ENCODE measurements at regions not wholly inside any gene's neighbourhood (a gene's known extent, or its start where the extent isn't known, plus 50 kb on each side); places are given as distances from the start of the nearest gene placed in this dataset.
"Not testable (repeated sequence)": the region's sequence is repeated elsewhere in the genome, so short reads cannot be mapped to it uniquely, and the experiment has no call there.

- no peak for DNase-seq (ENCODE audit: low spot score)
Observed at GRCh38 chr2:66024391-66024790, 410.5 kb upstream of the MEIS1 start.

- DNase-seq (ENCODE audit: low spot score): no peak
Observed at GRCh38 chr2:66021296-66021695, 413.6 kb upstream of the MEIS1 start.

- no peak for DNase-seq (ENCODE audit: low spot score)
Observed at GRCh38 chr2:66017763-66018162, 417.2 kb upstream of the MEIS1 start.

- DNase-seq (ENCODE audit: low spot score): no peak
Observed at GRCh38 chr2:66014450-66014849, 420.5 kb upstream of the MEIS1 start.

GRCh38 chr2:66013456-66013855, 421.5 kb upstream of the MEIS1 start:
- no peak for DNase-seq (ENCODE audit: low spot score)

DNA sequence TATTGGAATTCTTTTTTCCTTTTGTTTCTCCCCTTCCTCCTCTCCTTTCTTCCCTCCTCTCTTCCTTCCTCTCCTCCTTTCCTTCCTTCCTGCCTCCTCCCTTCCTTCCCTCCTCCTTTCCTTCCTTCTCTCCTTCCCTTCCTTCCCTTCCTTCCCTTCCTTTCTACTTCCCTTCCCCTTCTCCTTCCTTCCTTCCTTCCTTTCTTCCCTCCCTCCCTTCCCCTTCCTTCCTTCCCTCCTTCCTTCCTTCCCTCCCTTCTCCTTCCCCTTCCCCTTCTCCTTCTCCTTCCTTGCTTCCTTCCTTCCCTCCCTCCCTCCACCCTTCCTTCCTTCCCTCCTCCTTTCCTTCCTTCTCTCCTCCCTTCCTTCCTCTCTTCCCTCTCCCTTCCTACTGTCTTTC, 431.0 kb upstream of the MEIS1 start:
- DNase-seq (ENCODE audit: low spot score): no peak

DNA sequence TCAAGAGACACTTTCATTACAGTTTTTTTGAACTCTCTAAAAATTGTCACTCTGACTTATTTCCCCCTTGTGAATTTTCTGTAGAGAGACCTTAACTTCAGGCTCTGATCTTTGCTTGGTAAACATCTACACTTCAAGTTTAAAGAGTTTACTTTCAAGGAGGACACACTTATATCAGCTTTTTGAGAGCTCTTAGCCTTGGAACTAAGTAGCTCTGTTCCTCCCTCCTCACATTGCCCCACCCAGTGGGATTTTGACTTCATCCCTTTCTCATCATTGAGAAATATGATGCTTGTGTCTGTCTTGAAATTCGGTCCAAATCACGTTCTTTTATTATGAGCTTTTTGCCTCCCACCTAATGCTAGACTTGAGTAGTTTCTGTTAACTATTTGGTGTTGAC, 433.4 kb upstream of the MEIS1 start:
- DNase-seq (ENCODE audit: low spot score): no peak

DNA sequence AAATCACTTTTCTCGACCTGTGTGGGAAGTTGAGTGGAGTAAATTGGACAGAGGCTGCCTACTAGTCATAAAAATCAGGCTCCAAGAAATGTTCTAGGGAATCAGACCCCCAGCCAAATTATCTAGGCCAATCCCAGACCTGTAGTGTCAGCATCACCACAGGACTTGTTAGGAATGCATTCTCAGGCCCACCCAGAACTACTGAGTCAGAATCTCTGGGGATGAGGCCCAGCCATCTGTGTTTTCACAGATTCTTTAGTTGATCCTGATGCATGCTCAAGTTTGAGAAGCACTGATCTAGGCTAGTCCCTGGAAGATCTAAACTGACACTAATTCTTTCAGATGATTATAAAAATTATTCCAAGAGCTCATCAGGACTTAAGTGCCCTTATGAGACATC, 434.0 kb upstream of the MEIS1 start:
- no peak for DNase-seq (ENCODE audit: low spot score)

GRCh38 chr2:65999796-66000195, 435.1 kb upstream of the MEIS1 start:
- no peak for DNase-seq (ENCODE audit: low spot score)

DNA sequence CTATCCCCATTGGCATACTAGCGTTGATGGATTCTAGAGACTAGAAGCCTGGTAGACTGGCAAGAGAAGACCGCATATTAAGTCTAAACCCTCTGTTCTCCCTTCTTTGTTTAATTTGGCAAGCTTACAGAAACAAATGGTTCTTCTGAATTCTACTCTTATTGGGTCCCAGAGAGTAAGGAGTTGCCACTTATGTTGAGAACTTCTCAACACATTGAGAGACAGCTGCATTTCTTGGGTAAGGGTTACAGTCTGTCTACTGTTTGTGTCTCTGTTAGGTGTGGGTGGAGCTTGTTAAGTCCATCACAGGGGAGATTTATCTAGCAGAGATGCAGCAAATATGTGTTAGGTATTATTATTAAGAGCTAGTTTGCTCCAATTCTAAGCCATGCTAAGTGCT, 435.8 kb upstream of the MEIS1 start:
- no peak for DNase-seq (ENCODE audit: low spot score)

DNA sequence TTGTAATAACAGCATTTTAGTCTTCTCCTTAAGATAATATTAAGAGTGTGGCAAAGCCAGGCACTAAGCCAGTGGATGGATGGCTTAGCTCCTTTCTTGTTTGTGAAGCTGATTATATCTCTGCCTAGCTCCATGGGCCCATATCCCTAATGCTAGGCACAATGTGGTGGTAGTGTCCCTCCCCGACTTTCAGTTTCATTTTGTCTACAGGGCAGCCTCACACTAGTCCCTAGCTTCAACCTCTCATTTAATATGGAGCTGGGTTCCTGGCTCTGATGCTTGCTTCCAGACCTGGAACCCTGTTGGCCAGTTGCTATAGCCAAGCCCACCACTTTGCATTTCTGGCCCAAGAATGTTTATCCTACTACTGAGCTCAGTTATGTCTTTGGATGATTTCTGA, 437.0 kb upstream of the MEIS1 start:
- no peak for DNase-seq (ENCODE audit: low spot score)

DNA sequence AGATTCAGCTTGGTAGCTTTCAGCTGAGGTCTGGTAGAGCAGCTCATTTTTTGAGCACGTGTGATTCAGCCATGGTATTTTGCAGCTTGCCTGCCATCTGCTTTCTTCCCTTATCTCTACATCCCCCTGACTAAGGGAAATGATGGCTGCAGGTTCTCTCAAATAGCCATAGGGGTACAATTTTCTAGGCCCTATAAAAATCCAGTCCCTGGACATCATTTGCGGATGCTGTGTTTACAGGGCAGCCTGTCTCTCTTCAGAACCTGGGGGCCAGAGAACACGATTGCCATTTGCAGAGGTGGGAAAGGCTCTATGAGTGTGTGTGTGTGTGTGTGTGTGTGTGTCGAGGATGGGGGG, 442.7 kb upstream of the MEIS1 start:
- DNase-seq (ENCODE audit: low spot score): no peak

- no peak for DNase-seq (ENCODE audit: low spot score)
Observed at GRCh38 chr2:65991381-65992197, 443.3 kb upstream of the MEIS1 start.

DNA sequence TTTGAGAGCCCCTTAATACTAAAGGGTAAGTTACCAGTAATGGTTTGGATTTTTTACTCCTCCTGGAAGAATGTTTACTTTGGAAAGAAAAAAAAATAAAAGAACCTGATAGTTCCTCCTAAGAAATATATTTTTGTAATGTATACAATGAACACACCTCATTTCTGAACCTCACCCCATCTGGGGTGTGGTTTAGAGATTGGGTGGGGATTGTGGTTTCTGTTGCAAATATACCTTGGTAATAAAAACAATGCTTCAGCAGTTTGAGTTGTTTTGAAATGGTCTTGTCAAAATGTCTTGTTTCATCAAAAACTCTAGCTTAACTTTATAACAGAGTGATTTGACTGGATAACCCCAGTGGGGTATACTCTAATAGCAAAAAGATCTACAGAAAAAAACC, 448.9 kb upstream of the MEIS1 start:
- DNase-seq (ENCODE audit: low spot score): no peak

GRCh38 chr2:65980531-65980930, 454.4 kb upstream of the MEIS1 start:
- DNase-seq (ENCODE audit: low spot score): no peak

DNA sequence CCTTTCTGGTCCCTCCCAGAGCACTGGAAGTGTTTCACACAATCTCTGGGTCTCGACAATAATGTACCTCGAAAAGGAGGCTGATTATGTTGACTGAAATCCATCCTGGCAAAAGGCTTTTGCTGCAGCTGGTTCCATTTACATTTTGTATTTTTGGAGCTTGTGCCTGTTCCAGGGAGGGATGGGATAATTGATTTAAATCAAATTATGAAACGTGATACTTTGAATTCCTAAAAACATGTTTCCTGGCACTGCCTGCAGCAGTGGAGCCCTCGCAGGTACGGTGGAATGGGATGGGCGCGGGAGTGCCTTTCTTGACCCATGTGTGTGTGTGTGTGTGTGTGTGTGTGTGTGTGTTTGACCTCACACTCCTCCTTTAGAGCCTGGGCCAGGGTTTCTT, 455.5 kb upstream of the MEIS1 start:
- no peak for DNase-seq (ENCODE audit: low spot score)

DNA sequence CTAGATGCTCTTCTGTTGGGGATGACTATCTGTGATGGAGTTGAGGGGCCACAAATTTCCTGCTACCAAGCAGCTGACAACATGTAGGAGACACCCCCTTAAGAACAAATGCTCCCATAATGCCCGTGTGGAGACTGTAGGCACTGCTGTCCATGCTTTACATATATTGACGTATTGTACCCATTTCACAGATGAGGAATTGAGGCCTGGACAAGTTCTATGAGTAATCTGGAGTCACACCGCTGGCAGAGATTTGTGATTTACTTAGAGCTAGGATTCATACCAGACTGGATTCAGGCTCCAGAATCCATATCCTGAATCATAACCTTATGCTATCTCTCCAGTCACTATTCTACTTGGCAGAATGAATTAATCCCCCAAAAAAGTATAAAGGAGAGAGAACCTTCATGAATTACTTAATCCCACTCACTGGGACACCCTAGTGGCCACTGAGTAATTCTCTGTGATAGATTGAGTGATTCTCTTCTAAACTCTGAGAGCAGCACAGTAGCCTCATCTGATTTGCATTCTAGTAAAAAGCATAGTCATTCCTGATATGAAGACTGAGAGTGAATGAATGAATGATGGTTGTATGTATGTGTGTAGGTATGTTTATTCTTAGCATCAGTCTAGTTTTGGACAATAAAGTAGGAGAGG, 460.7 kb upstream of the MEIS1 start:
- DNase-seq (ENCODE audit: low spot score): no peak

GRCh38 chr2:65969161-65969560, 465.8 kb upstream of the MEIS1 start:
- no peak for DNase-seq (ENCODE audit: low spot score)

- not testable (repeated sequence) for DNase-seq (ENCODE audit: low spot score)
Observed at GRCh38 chr2:65963303-65963702, 471.6 kb upstream of the MEIS1 start.

DNA sequence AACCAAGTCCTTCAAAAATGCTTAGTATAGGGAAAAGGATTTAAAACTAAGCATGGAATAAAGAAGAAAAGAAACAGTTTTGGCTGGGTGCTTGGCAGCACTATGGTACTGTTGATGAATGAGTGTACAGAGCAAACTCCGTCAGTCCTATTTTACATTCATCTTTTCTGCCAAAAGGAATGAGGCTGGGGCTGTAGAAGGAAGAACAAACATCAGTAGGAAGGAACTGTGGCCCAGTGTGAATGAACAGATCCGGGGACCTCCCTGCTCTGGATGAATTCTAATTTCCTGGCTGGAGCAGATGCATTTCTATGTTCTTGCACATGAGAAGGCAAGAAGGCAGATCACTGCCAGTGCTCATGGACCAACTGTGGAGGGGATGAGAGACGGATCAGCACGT, 474.0 kb upstream of the MEIS1 start:
- no peak for DNase-seq (ENCODE audit: low spot score)

- no peak for DNase-seq (ENCODE audit: low spot score)
Observed at GRCh38 chr2:65957886-65958285, 477.0 kb upstream of the MEIS1 start.

GRCh38 chr2:65957454-65957853, 477.5 kb upstream of the MEIS1 start:
- no peak for DNase-seq (ENCODE audit: low spot score)

DNA sequence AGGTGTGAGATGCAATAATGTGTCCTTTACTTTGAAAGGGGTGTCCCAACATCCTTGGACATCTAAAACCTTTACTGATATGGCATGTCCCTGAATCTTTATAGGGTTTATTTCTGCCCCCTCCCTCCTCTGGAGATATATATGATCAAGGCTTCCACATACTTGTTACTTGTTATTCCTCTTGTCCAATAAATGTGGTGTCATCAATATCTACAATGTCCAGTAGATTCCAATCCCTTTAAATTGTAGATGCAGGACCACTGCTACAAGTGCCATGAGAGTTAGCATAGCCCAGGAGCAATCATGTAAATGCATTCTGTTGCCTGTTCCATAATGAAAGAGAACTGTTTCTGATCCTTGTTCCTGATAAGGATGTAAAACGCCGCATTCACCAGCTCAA, 479.7 kb upstream of the MEIS1 start:
- DNase-seq (ENCODE audit: low spot score): no peak
